ENCODE measurements at regions not wholly inside any gene's neighbourhood (a gene's known extent, or its start where the extent isn't known, plus 50 kb on each side); places are given as distances from the start of the nearest gene placed in this dataset.

DNA sequence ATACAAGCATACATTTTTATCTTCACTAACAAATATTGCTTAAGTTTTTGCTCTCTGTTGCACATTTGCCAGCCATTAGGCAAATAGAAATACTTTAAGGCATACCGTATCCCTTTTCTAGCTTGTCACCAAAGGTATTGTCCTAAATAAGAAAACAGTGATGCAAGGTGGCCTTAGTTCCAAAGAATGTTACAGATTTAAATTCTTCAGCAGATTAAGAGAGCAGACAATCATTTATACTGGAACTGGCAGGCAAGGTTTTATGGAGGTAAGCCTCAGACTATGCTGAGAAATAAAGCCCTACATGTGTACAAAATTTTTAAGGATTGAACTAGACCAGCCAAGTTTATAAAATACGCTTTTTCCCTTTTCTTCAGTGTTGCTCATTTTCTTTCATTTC is 247.8 kb downstream of the IZUMO3 start:
- TF ChIP-seq CTCF (IDR thresholded peaks at IDR 0.05; ENCODE audit: insufficient read depth, low read length), result no peak
- no peak for DNase-seq (ENCODE audit: low read depth)
- H3K4me3 ChIP-seq (ENCODE audit: low read depth, low read length), result no peak overlapping the region

- TF ChIP-seq CTCF (IDR thresholded peaks at IDR 0.05; ENCODE audit: insufficient read depth, low read length), result no peak
- H3K4me3 ChIP-seq (ENCODE audit: low read depth, low read length), result no peak overlapping the region
- no peak for DNase-seq (ENCODE audit: low read depth)
Measured at GRCh38 chr9:24296124-24296523, 249.6 kb downstream of the IZUMO3 start.

- H3K4me3 ChIP-seq (ENCODE audit: low read depth, low read length), result no peak overlapping the region
- no peak for DNase-seq (ENCODE audit: low read depth)
- TF ChIP-seq CTCF (IDR thresholded peaks at IDR 0.05; ENCODE audit: insufficient read depth, low read length), result no peak
Measured at GRCh38 chr9:24293386-24293785, 252.3 kb downstream of the IZUMO3 start.

GRCh38 chr9:24286761-24287160 is 258.9 kb downstream of the IZUMO3 start:
- no peak for DNase-seq (ENCODE audit: low read depth)
- no peak overlapping the region for H3K4me3 ChIP-seq (ENCODE audit: low read depth, low read length)
- no peak for TF ChIP-seq CTCF (IDR thresholded peaks at IDR 0.05; ENCODE audit: insufficient read depth, low read length)

- no peak overlapping the region for H3K4me3 ChIP-seq (ENCODE audit: low read depth, low read length)
- TF ChIP-seq CTCF (IDR thresholded peaks at IDR 0.05; ENCODE audit: insufficient read depth, low read length), result no peak
- no peak for DNase-seq (ENCODE audit: low read depth)
Measured at GRCh38 chr9:24258626-24259025, 287.1 kb downstream of the IZUMO3 start.

- DNase-seq (ENCODE audit: low read depth), result no peak
- TF ChIP-seq CTCF (IDR thresholded peaks at IDR 0.05; ENCODE audit: insufficient read depth, low read length), result no peak
- H3K4me3 ChIP-seq (ENCODE audit: low read depth, low read length), result no peak overlapping the region
Measured at GRCh38 chr9:24257726-24258125, 288.0 kb downstream of the IZUMO3 start.

DNA sequence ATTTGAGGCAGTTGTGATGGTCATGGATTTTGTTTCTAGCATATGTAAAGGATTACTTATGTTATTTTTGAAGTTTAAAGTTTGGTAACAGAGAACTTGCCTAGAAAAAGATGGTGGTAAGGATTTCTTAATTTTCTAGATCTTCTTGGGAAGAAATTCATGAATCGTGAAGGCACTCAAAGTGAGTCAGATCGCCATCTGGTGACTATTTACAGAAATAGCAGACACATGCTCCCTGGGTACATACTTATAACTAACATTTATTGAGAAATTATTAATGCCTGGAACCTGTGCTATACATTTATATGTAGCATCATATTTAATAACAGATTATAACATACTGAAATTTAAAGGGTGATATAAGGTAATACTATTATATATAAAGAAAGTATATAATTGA is 299.7 kb downstream of the IZUMO3 start:
- TF ChIP-seq CTCF (IDR thresholded peaks at IDR 0.05; ENCODE audit: insufficient read depth, low read length), result peak; percentile 15
- peak; percentile 10 for DNase-seq (ENCODE audit: low read depth)

More for the DNA sequence above, 299.7 kb downstream of the IZUMO3 start:
- no peak overlapping the region for H3K4me3 ChIP-seq (ENCODE audit: low read depth, low read length)
